Vagina (tissue), 2 donors: ENCODE measurements at regions not wholly inside any gene's neighbourhood (a gene's known extent, or its start where the extent isn't known, plus 50 kb on each side); places are given as distances from the start of the nearest gene placed in this dataset.

Experiments
- CTCF ChIP-seq, 3 experiments: fragments of 450-650 bp in 2 of 3; fragments of 200-600 bp in 1 of 3; sonication (generic) in 1 of 3; IDR thresholded peaks; one replicate each; pipeline ENCODE4 v1.5.1; 2017 to 2019; ENCODE audit warnings: antibody characterized with exemption in 3 of 3, mild to moderate bottlenecking in 2 of 3, moderate library complexity in 2 of 3
- POLR2A ChIP-seq, 2 donors: fragments of 450-650 bp; IDR thresholded peaks; one replicate each; pipeline ENCODE4 v1.6.1; 2017; ENCODE audit warnings: antibody characterized with exemption in 2 of 2, mild to moderate bottlenecking in 2 of 2, moderate library complexity in 2 of 2
- POLR2AphosphoS5 ChIP-seq, 2 donors: sonication (generic); formaldehyde crosslinking; IDR thresholded peaks; one replicate each; pipeline ENCODE4 v1.9.0; 2017; ENCODE audit warnings: antibody characterized with exemption in 2 of 2, mild to moderate bottlenecking in 2 of 2, low read depth in 1 of 2; ENCODE audit not compliant: insufficient read depth in 1 of 2

DNA sequence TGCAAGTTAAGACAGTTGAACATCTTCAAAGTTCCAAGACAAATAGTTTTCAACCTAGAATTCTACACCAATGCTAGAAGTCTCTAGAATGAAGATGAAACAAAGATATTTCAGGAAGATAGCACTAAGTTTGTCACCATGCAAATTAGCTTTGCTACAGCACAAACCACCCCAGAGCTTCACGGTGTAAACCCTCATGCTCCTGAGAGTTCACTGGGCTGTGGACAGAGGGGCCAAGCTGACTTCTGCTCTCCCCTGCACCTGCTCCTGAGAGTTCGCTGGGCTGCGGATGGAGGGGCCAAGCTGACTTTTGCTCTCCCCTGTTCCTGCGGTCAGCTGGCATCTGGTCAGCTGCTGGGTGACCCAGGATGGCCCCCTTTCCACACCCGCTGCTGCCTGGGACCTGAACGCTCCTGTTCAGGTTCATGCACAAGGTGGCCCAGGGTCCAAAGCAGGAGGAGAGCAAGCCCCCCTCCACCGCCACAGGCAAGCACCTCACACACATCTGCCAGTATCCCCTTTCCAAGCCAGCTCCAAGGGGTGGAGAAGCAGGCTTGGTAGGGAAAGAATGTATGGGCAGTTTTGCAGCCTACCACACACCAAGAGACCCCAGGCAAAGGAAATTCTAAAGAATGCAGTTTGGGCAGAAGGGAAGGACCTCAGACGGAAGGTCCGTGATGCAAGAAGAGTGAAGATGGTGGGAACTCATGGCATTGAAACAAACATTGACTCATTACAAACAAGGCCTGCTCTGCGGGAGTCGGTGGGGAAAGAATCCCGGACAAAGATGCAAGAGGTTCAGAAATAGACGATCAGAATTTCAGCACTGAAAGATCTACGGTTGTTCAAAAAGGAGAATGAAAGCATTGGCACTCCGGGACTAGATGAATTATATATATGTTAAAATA, 137.8 kb upstream of the PPP2R2D start:
- TF ChIP-seq CTCF (IDR thresholded peaks at IDR 0.05) (no peak), POLR2AphosphoS5 (IDR thresholded peaks at IDR 0.05; ENCODE audit: insufficient read depth in 1 of 2, low read depth in 1 of 2) (no peak), POLR2A (IDR thresholded peaks at IDR 0.05) (no peak)
